ENCODE measurements at regions not wholly inside any gene's neighbourhood (a gene's known extent, or its start where the extent isn't known, plus 50 kb on each side); places are given as distances from the start of the nearest gene placed in this dataset.

DNA sequence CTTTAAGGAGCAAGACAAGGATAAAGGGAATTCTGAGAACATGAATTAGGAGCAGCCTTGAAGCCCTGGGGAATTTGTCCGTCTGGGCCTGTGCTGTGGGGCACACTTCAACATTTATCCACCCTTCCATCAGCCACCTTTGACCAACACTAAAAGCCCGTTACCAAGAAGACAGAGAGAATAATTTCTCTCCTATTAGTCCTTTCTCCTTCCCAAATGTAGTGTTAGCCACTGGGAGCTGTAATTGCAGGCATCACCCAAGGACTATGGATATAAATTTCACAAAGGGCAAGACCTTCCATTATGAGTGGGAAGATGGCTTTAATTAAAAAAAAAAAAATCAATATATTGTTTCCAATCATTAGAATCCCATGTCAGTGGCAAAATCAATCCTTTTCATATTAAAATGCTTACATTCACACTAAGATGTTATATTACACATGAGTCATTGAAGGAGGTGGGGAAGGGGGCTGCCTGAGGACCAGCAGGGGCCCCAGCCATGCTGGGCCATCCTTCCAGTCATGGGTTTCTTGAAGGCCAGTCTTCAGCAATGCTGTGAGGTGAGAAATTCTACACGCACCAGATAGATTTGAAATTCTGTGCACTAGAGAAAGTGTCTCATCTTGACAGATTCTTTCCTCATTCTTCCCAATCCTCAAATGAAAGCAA is 292.5 kb upstream of the NRP1 start:
- H3K4me3 ChIP-seq (ENCODE audit: low read length) = no peak overlapping the region
- no peak for DNase-seq (ENCODE audit: low read depth)
- TF ChIP-seq, protein P1, sequence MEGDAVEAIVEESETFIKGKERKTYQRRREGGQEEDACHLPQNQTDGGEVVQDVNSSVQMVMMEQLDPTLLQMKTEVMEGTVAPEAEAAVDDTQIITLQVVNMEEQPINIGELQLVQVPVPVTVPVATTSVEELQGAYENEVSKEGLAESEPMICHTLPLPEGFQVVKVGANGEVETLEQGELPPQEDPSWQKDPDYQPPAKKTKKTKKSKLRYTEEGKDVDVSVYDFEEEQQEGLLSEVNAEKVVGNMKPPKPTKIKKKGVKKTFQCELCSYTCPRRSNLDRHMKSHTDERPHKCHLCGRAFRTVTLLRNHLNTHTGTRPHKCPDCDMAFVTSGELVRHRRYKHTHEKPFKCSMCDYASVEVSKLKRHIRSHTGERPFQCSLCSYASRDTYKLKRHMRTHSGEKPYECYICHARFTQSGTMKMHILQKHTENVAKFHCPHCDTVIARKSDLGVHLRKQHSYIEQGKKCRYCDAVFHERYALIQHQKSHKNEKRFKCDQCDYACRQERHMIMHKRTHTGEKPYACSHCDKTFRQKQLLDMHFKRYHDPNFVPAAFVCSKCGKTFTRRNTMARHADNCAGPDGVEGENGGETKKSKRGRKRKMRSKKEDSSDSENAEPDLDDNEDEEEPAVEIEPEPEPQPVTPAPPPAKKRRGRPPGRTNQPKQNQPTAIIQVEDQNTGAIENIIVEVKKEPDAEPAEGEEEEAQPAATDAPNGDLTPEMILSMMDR (conservative IDR thresholded peaks at IDR 0.05; ENCODE audit: low read length) = no peak

GRCh38 chr10:33623669-33624068 is 289.2 kb upstream of the NRP1 start:
- TF ChIP-seq, protein P1 (conservative IDR thresholded peaks at IDR 0.05; ENCODE audit: low read length) = no peak
- H3K4me3 ChIP-seq (ENCODE audit: low read length) = no peak overlapping the region
- no peak for DNase-seq (ENCODE audit: low read depth)

- TF ChIP-seq, protein P1 (conservative IDR thresholded peaks at IDR 0.05; ENCODE audit: low read length) = no peak
- H3K4me3 ChIP-seq (ENCODE audit: low read length) = no peak overlapping the region
- no peak for DNase-seq (ENCODE audit: low read depth)
Observed at GRCh38 chr10:33621101-33621500, 286.6 kb upstream of the NRP1 start.

DNA sequence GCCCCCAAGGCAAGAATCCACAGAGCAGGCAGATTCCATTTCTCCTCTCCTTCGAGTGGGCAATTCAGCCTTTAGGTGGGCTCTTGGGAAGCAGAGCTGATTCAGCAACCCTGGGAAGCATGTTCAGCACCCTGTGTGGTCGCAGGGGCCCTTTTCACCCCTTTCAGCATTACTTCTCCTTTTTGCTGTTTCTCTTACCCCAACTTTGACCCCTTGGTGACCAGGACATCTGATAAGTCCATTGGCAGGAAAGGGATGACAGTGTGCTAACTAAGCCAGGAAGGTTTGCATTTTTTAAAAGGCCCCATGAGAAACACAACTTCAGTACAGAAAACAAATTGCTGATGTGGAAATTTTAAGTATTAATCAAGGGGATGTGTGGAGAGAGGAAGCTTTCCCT is 283.7 kb upstream of the NRP1 start:
- DNase-seq (ENCODE audit: low read depth) = no peak
- no peak overlapping the region for H3K4me3 ChIP-seq (ENCODE audit: low read length)
- TF ChIP-seq, protein P1 (conservative IDR thresholded peaks at IDR 0.05; ENCODE audit: low read length) = no peak

DNA sequence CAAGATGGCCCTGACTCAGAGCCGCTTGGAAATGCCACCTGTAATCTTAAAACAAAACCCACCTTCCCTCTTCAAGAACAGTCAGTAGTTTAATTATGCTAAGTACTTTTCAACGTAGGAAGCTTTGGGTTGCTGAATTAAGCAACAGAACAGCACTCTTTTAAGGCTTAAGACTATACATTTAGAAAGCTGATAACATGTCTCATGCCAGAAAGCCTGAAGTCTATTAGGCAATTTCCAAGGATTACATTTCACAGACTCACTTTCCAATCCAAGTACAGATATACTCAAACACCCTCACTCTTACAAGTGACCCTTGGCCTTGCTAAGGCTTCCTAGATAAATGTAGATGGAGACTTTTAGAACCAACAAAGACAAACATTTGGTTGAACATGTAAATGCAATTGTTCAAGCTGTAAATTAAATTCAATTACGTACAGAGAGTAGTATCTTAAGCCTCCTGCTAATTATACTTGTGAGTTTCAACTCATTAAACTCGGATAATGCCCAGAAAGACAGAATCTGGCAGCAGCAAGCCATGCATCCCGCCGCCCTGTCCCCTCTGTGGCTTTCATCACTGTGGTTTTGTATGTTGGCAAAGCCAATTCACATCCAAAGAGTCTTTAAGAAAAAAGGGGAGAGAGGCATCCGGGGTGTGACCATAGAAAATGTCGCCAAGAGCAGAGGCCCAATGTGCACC is 283.1 kb upstream of the NRP1 start:
- TF ChIP-seq, protein P1 (conservative IDR thresholded peaks at IDR 0.05; ENCODE audit: low read length) = no peak
- no peak for DNase-seq (ENCODE audit: low read depth)
- H3K4me3 ChIP-seq (ENCODE audit: low read length) = no peak overlapping the region

DNA sequence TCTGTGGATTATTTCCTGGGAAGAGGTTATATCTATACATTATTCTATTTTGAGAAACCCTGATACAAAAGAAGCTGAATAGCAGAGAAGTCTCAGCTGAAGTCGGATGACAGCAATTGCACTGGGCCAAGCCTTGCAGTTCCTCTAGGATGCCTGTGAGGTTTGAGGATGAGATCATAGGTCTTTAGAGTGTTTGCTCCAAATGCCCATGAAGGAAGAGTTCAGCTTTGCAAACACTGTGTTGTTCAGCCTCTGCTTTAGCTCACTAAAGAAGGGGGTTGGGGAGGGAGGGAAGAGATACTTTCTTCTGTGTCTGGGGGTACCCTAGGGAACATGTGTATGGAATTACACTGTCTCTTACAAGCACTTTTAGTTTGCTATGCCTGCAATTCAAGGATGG is 282.5 kb upstream of the NRP1 start:
- peak; percentile 6 for DNase-seq (ENCODE audit: low read depth)
- TF ChIP-seq, protein P1 (conservative IDR thresholded peaks at IDR 0.05; ENCODE audit: low read length) = no peak
- H3K4me3 ChIP-seq (ENCODE audit: low read length) = no peak overlapping the region

DNA sequence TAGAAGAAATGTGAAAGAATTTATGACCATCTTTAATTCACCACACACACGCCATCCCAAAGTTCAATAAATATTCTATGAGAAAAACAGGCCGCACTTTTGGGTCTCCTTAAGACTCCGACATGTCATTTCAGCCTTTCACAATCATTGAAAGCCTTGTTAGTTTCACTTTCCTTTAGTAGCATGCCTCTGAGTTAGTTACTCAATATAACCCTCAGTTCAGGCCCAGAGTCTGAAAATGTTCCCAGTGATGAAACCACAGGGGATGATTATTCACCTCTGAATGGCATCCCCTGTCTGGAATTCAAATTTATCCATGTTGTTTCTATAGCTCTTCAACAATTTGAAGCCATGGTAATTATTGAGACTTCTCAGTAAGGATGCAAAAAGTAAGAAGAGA is 278.1 kb upstream of the NRP1 start:
- H3K4me3 ChIP-seq (ENCODE audit: low read length) = peak overlapping the region; percentile 41
- DNase-seq (ENCODE audit: low read depth) = peak; percentile 87
- TF ChIP-seq, protein P1 (conservative IDR thresholded peaks at IDR 0.05; ENCODE audit: low read length) = no peak
